ENCODE measurements at regions not wholly inside any gene's neighbourhood (a gene's known extent, or its start where the extent isn't known, plus 50 kb on each side); places are given as distances from the start of the nearest gene placed in this dataset.
"Not testable (repeated sequence)": the region's sequence is repeated elsewhere in the genome, so short reads cannot be mapped to it uniquely, and the experiment has no call there.

- Histone ChIP-seq H3K9me3 (ENCODE audit: control insufficient read depth, insufficient read depth, low read length) (0 out of 2 replicates have a peak, but pooled peaks cover 1% of the 10 kb centered on the region), H3K36me3 (ENCODE audit: control insufficient read depth, insufficient read depth, low read length) (no peaks in the 10 kb centered on the region), H3K4me1 (ENCODE audit: control insufficient read depth, insufficient read depth, low read length) (no peaks in the 10 kb centered on the region), H3K4me3 (ENCODE audit: low read length) (no peak overlapping the region), H3K27ac (ENCODE audit: low read length) (no peak overlapping the region), H3K27me3 (ENCODE audit: control insufficient read depth, insufficient read depth, low read length) (peaks cover 2% of the 10 kb centered on the region; the same call in 1 of the 2 replicates)
- no CpG with 5 or more reads among the region's 1 CpG for WGBS (ENCODE audit: insufficient coverage, insufficient read length)
- DNase-seq (ENCODE audit: low read depth, low spot score): no peak
These were observed 103.8 kb upstream of the LANCL2 start for GRCh38 chr7:55261386-55261770.

GRCh38 chr7:55265328-55265727 lies 99.8 kb upstream of the LANCL2 start:
- H3K27me3 ChIP-seq (ENCODE audit: control insufficient read depth, insufficient read depth, low read length); H3K4me1 ChIP-seq (ENCODE audit: control insufficient read depth, insufficient read depth, low read length); H3K36me3 ChIP-seq (ENCODE audit: control insufficient read depth, insufficient read depth, low read length); H3K27ac ChIP-seq (ENCODE audit: low read length); DNase-seq (ENCODE audit: low read depth, low spot score); H3K9me3 ChIP-seq (ENCODE audit: control insufficient read depth, insufficient read depth, low read length); H3K4me3 ChIP-seq (ENCODE audit: low read length): not testable (repeated sequence)
- no CpG with 5 or more reads among the region's 8 CpGs for WGBS (ENCODE audit: insufficient coverage, insufficient read length)

GRCh38 chr7:55265836-55266642 lies 99.1 kb upstream of the LANCL2 start:
- 0 out of 2 replicates have a peak, but pooled peaks cover under 1% of the 10 kb centered on the region for H3K9me3 ChIP-seq (ENCODE audit: control insufficient read depth, insufficient read depth, low read length)
- H3K4me1 ChIP-seq (ENCODE audit: control insufficient read depth, insufficient read depth, low read length): no peaks in the 10 kb centered on the region
- WGBS (ENCODE audit: insufficient coverage, insufficient read length): no CpG with 5 or more reads among the region's 8 CpGs
- H3K4me3 ChIP-seq (ENCODE audit: low read length): no peak overlapping the region
- no peaks in the 10 kb centered on the region for H3K27me3 ChIP-seq (ENCODE audit: control insufficient read depth, insufficient read depth, low read length)
- no peak overlapping the region for H3K27ac ChIP-seq (ENCODE audit: low read length)
- DNase-seq (ENCODE audit: low read depth, low spot score): no peak
- no peaks in the 10 kb centered on the region for H3K36me3 ChIP-seq (ENCODE audit: control insufficient read depth, insufficient read depth, low read length)

- DNase-seq (ENCODE audit: low read depth, low spot score): no peak
- H3K9me3 ChIP-seq (ENCODE audit: control insufficient read depth, insufficient read depth, low read length): no peaks in the 10 kb centered on the region
- H3K36me3 ChIP-seq (ENCODE audit: control insufficient read depth, insufficient read depth, low read length): no peaks in the 10 kb centered on the region
- H3K27me3 ChIP-seq (ENCODE audit: control insufficient read depth, insufficient read depth, low read length): no peaks in the 10 kb centered on the region
- H3K4me1 ChIP-seq (ENCODE audit: control insufficient read depth, insufficient read depth, low read length): no peaks in the 10 kb centered on the region
- no peak overlapping the region for H3K27ac ChIP-seq (ENCODE audit: low read length)
- no peak overlapping the region for H3K4me3 ChIP-seq (ENCODE audit: low read length)
- no CpG with 5 or more reads among the region's 8 CpGs for WGBS (ENCODE audit: insufficient coverage, insufficient read length)
These were observed 94.0 kb upstream of the LANCL2 start for GRCh38 chr7:55271069-55271626.

GRCh38 chr7:55271661-55272060 lies 93.5 kb upstream of the LANCL2 start:
- H3K4me3 ChIP-seq (ENCODE audit: low read length): no peak overlapping the region
- H3K36me3 ChIP-seq (ENCODE audit: control insufficient read depth, insufficient read depth, low read length): no peaks in the 10 kb centered on the region
- no peaks in the 10 kb centered on the region for H3K9me3 ChIP-seq (ENCODE audit: control insufficient read depth, insufficient read depth, low read length)
- H3K27me3 ChIP-seq (ENCODE audit: control insufficient read depth, insufficient read depth, low read length): no peaks in the 10 kb centered on the region
- no peaks in the 10 kb centered on the region for H3K4me1 ChIP-seq (ENCODE audit: control insufficient read depth, insufficient read depth, low read length)
- no CpG with 5 or more reads among the region's 7 CpGs for WGBS (ENCODE audit: insufficient coverage, insufficient read length)
- DNase-seq (ENCODE audit: low read depth, low spot score): no peak
- H3K27ac ChIP-seq (ENCODE audit: low read length): no peak overlapping the region

- no peak for DNase-seq (ENCODE audit: low read depth, low spot score)
- Histone ChIP-seq H3K9me3 (ENCODE audit: control insufficient read depth, insufficient read depth, low read length) (no peaks in the 10 kb centered on the region), H3K27ac (ENCODE audit: low read length) (no peak overlapping the region), H3K4me3 (ENCODE audit: low read length) (no peak overlapping the region), H3K27me3 (ENCODE audit: control insufficient read depth, insufficient read depth, low read length) (no peaks in the 10 kb centered on the region), H3K4me1 (ENCODE audit: control insufficient read depth, insufficient read depth, low read length) (no peaks in the 10 kb centered on the region), H3K36me3 (ENCODE audit: control insufficient read depth, insufficient read depth, low read length) (no peaks in the 10 kb centered on the region)
- WGBS (ENCODE audit: insufficient coverage, insufficient read length): no CpG with 5 or more reads among the region's 4 CpGs
These were observed 92.8 kb upstream of the LANCL2 start for GRCh38 chr7:55272328-55272727.

- DNase-seq (ENCODE audit: low read depth, low spot score): no peak
- Histone ChIP-seq H3K27ac (ENCODE audit: low read length) (no peak overlapping the region), H3K9me3 (ENCODE audit: control insufficient read depth, insufficient read depth, low read length) (no peaks in the 10 kb centered on the region), H3K27me3 (ENCODE audit: control insufficient read depth, insufficient read depth, low read length) (no peaks in the 10 kb centered on the region), H3K36me3 (ENCODE audit: control insufficient read depth, insufficient read depth, low read length) (no peaks in the 10 kb centered on the region), H3K4me1 (ENCODE audit: control insufficient read depth, insufficient read depth, low read length) (no peaks in the 10 kb centered on the region), H3K4me3 (ENCODE audit: low read length) (no peak overlapping the region)
- WGBS (ENCODE audit: insufficient coverage, insufficient read length): no CpG with 5 or more reads among the region's 14 CpGs
These were observed 91.8 kb upstream of the LANCL2 start for GRCh38 chr7:55273186-55273980.

- Histone ChIP-seq H3K27me3 (ENCODE audit: control insufficient read depth, insufficient read depth, low read length) (no peaks in the 10 kb centered on the region), H3K4me1 (ENCODE audit: control insufficient read depth, insufficient read depth, low read length) (no peaks in the 10 kb centered on the region), H3K9me3 (ENCODE audit: control insufficient read depth, insufficient read depth, low read length) (no peaks in the 10 kb centered on the region), H3K36me3 (ENCODE audit: control insufficient read depth, insufficient read depth, low read length) (no peaks in the 10 kb centered on the region), H3K27ac (ENCODE audit: low read length) (no peak overlapping the region), H3K4me3 (ENCODE audit: low read length) (no peak overlapping the region)
- no peak for DNase-seq (ENCODE audit: low read depth, low spot score)
- WGBS (ENCODE audit: insufficient coverage, insufficient read length): 100% methylated on average over 2 of the region's 6 CpGs
These were observed 91.0 kb upstream of the LANCL2 start for GRCh38 chr7:55274156-55274555.

GRCh38 chr7:55275291-55276200 lies 89.6 kb upstream of the LANCL2 start:
- no peak for DNase-seq (ENCODE audit: low read depth, low spot score)
- no CpG with 5 or more reads among the region's 9 CpGs for WGBS (ENCODE audit: insufficient coverage, insufficient read length)
- no peaks in the 10 kb centered on the region for H3K27me3 ChIP-seq (ENCODE audit: control insufficient read depth, insufficient read depth, low read length)
- H3K27ac ChIP-seq (ENCODE audit: low read length): no peak overlapping the region
- no peaks in the 10 kb centered on the region for H3K36me3 ChIP-seq (ENCODE audit: control insufficient read depth, insufficient read depth, low read length)
- no peaks in the 10 kb centered on the region for H3K4me1 ChIP-seq (ENCODE audit: control insufficient read depth, insufficient read depth, low read length)
- H3K9me3 ChIP-seq (ENCODE audit: control insufficient read depth, insufficient read depth, low read length): no peaks in the 10 kb centered on the region
- no peak overlapping the region for H3K4me3 ChIP-seq (ENCODE audit: low read length)

Data from iPS DF 6.9 (cell line).